HL-60 (cell line): ENCODE measurements at regions not wholly inside any gene's neighbourhood (a gene's known extent, or its start where the extent isn't known, plus 50 kb on each side); places are given as distances from the start of the nearest gene placed in this dataset.

Source experiments
- DNase-seq, 2 experiments: peaks; one replicate each; pipeline ENCODE4 v3.0.0-alpha.2; 2010 to 2020; ENCODE audit warnings: low read depth in 1 of 2, low spot score in 1 of 2
- H3K27ac ChIP-seq: fragments of 250-450 bp; sonication (Bioruptor Pico); replicated peaks from 2 replicates; pipeline ENCODE4 v1.5.1; 2020; ENCODE audit warnings: mild to moderate bottlenecking, moderate library complexity
- H3K27me3 ChIP-seq: fragments of 250-450 bp; sonication (Bioruptor Pico); 2 replicates; pipeline ENCODE4 v1.5.1; 2021; ENCODE audit warnings: mild to moderate bottlenecking, moderate library complexity; ENCODE audit not compliant: insufficient read depth, poor library complexity, severe bottlenecking
- H3K4me3 ChIP-seq: replicated peaks from 2 replicates; pipeline ENCODE4 v1.5.1; 2011; ENCODE audit warnings: mild to moderate bottlenecking, control low read depth, low read length; ENCODE audit not compliant: insufficient read depth
- CTCF ChIP-seq: IDR thresholded peaks from one replicate; pipeline ENCODE4 v1.5.1; 2011; ENCODE audit warnings: low read length, control low read depth, inconsistent platforms; ENCODE audit not compliant: insufficient read depth
- GABPA ChIP-seq: IDR thresholded peaks from 2 replicates; pipeline ENCODE4 v1.6.1; 2012; ENCODE audit warnings: low read depth
- POLR2AphosphoS5 ChIP-seq: IDR thresholded peaks from 2 replicates; pipeline ENCODE4 v1.6.1; 2012; ENCODE audit warnings: low read depth
- REST ChIP-seq: IDR thresholded peaks from 2 replicates; pipeline ENCODE4 v1.6.1; 2012; ENCODE audit warnings: low read depth; ENCODE audit not compliant: insufficient replicate concordance
- SPI1 ChIP-seq: IDR thresholded peaks from 2 replicates; pipeline ENCODE4 v1.6.1; 2012; ENCODE audit warnings: low read depth, mild to moderate bottlenecking, borderline replicate concordance

GRCh38 chr3:70530626-70531025 is 218.2 kb upstream of the MDFIC2 start:
- DNase-seq = no peak
- TF ChIP-seq CTCF = no peak
- no peak for TF ChIP-seq SPI1
- Histone ChIP-seq H3K27ac (no peak overlapping the region), H3K4me3 (no peak overlapping the region), H3K27me3 (no peaks in the 10 kb centered on the region)

GRCh38 chr3:70527026-70527425 is 214.6 kb upstream of the MDFIC2 start:
- Histone ChIP-seq H3K27me3 (peaks cover 2% of the 10 kb centered on the region), H3K27ac (no peak overlapping the region), H3K4me3 (no peak overlapping the region)
- TF ChIP-seq POLR2AphosphoS5 (no peak), GABPA (no peak), CTCF (no peak), REST (no peak), SPI1 (no peak)
- no peak for DNase-seq

GRCh38 chr3:70519913-70520659 is 207.6 kb upstream of the MDFIC2 start:
- H3K27ac ChIP-seq = no peak overlapping the region
- DNase-seq = no peak
- TF ChIP-seq GABPA = no peak
- TF ChIP-seq POLR2AphosphoS5 = no peak
- TF ChIP-seq REST = no peak
- no peak for TF ChIP-seq CTCF
- TF ChIP-seq SPI1 = no peak
- H3K27me3 ChIP-seq = peaks cover 2% of the 10 kb centered on the region
- H3K4me3 ChIP-seq = no peak overlapping the region

- Histone ChIP-seq H3K4me3 (no peak overlapping the region), H3K27ac (no peak overlapping the region), H3K27me3 (peaks cover 2% of the 10 kb centered on the region)
- TF ChIP-seq SPI1 = no peak
- TF ChIP-seq GABPA = no peak
- no peak for TF ChIP-seq POLR2AphosphoS5
- no peak for TF ChIP-seq CTCF
- no peak for TF ChIP-seq REST
- no peak for DNase-seq
These were observed 206.6 kb upstream of the MDFIC2 start for GRCh38 chr3:70519026-70519425.
